ENCODE measurements at regions not wholly inside any gene's neighbourhood (a gene's known extent, or its start where the extent isn't known, plus 50 kb on each side); places are given as distances from the start of the nearest gene placed in this dataset.

- no peak for DNase-seq
Measured at GRCh38 chr4:160877087-160877790, 1286.6 kb downstream of the FSTL5 start.

GRCh38 chr4:160880180-160880579 is 1283.6 kb downstream of the FSTL5 start:
- no peak for DNase-seq

GRCh38 chr4:160887668-160888067 is 1276.1 kb downstream of the FSTL5 start:
- DNase-seq = no peak

- no peak for DNase-seq
Measured at GRCh38 chr4:160894128-160894527, 1269.7 kb downstream of the FSTL5 start.

GRCh38 chr4:160894809-160895208 is 1269.0 kb downstream of the FSTL5 start:
- DNase-seq = no peak

GRCh38 chr4:160927311-160927710 is 1236.5 kb downstream of the FSTL5 start:
- DNase-seq = no peak

- DNase-seq = no peak
Measured at GRCh38 chr4:160928482-160928881, 1235.3 kb downstream of the FSTL5 start.

GRCh38 chr4:160947653-160948052 is 1216.1 kb downstream of the FSTL5 start:
- DNase-seq = no peak

- no peak for DNase-seq
Measured at GRCh38 chr4:160956875-160957274, 1206.9 kb downstream of the FSTL5 start.

- DNase-seq = no peak
Measured at GRCh38 chr4:160969925-160970324, 1193.9 kb downstream of the FSTL5 start.

GRCh38 chr4:160980091-160980490 is 1183.7 kb downstream of the FSTL5 start:
- no peak for DNase-seq

GRCh38 chr4:160981083-160981482 is 1182.7 kb downstream of the FSTL5 start:
- no peak for DNase-seq

- no peak for DNase-seq
Measured at GRCh38 chr4:160983035-160983434, 1180.8 kb downstream of the FSTL5 start.

- DNase-seq = no peak
Measured at GRCh38 chr4:161002386-161002785, 1161.4 kb downstream of the FSTL5 start.

- DNase-seq = no peak
Measured at GRCh38 chr4:161003418-161004057, 1160.3 kb downstream of the FSTL5 start.

- no peak for DNase-seq
Measured at GRCh38 chr4:161005746-161006145, 1158.1 kb downstream of the FSTL5 start.

GRCh38 chr4:161008527-161008926 is 1155.3 kb downstream of the FSTL5 start:
- DNase-seq = no peak

- DNase-seq = no peak
Measured at GRCh38 chr4:161010227-161010626, 1153.6 kb downstream of the FSTL5 start.

Data from NCI-H524 (cell line).